ENCODE measurements at regions not wholly inside any gene's neighbourhood (a gene's known extent, or its start where the extent isn't known, plus 50 kb on each side); places are given as distances from the start of the nearest gene placed in this dataset.

DNA sequence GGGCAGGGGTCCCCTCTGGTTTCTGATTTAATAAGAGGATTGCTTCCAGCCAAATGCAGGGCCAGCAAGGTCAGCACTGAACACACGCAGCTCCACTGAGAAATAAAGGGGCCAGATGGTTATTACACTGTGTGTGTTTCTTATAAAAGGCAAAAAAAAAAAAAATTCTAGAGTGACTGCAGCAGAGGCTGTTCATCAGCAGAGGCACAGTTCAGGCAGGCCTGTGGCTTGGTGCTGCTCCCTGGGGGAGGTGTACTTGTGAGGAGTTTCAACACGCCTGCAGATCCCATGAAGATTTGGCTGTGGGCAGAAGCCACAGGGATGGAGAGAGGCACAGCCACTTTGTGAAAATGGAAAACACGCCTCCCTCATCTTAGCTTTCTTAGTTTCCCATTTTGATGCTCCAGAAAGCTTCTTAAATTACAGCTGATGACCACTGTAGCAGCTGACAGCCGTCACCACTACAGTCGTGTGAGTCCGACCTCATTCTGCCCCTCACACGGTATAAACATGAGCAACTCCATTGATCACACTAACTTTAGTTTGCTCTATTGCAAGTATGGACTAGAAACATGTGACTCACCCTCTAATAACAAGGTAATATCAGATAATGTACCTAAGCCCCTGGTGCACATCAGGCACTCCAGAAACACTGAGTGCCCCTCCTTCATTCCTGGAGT is 726.5 kb upstream of the RAB6C start:
- no peak for DNase-seq (ENCODE audit: low read depth)

DNA sequence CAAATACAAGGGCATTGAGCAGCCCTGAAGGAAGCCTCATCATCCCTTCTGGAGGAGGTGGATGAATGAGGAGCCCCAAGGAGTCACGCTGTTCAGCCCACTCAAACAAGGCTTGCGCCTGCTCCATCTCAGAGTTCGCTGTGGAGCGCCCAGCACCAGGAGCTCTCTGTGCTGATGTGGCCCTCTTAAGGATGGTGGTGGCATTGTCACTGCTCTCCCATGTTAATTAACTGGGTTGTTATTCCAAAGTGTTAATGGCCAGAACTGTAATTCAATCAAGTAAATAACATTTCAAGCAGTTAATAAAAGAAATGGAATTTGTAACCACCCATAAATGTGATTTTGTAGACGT is 726.0 kb upstream of the RAB6C start:
- DNase-seq (ENCODE audit: low read depth): no peak

DNA sequence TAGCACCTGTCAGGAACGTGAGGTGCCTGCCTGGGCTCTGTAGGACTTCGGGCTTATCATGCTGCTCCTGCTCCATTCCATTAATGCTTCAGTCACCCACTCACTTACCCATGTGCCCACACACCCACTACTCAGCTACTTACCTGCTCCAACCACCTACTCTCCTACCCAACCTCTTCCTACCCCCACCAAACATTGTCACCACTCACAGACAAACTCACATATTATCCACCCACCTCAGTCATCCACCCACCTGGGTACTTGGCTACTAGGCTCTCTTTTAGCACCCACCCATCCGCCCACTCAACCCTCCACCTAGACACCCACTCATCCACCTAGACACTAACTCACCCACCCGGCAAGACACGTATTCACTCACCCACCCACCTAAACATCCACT is 724.7 kb upstream of the RAB6C start:
- no peak for DNase-seq (ENCODE audit: low read depth)

DNA sequence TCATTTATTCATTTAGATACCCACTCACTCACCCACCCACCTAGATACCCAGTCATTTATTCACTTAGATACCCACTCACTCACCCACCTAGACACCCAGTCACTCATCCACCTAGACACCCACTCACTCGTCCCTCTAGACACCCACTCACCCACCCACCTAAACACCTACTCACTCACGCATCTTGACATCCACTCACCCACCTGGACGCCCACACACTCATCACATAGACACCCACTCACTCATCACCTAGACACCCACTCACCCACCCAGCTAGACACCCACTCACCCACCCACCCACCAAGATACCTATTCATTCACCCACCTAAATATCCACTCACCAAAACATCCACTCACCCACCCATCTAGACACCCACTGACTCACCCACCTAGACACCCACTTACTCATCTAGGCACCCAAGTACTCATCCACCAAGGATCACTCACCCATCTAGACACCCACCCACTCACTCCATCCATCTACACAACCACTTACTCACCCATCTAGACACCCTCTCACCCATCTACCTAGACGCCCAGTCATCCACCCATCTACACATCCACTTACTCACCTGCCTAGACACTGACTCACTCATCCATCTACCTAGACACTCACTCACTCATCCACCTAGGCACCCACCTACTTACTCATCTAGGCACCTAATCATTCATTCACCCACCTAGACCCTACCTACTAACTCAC is 723.7 kb upstream of the RAB6C start:
- no peak for DNase-seq (ENCODE audit: low read depth)

DNA sequence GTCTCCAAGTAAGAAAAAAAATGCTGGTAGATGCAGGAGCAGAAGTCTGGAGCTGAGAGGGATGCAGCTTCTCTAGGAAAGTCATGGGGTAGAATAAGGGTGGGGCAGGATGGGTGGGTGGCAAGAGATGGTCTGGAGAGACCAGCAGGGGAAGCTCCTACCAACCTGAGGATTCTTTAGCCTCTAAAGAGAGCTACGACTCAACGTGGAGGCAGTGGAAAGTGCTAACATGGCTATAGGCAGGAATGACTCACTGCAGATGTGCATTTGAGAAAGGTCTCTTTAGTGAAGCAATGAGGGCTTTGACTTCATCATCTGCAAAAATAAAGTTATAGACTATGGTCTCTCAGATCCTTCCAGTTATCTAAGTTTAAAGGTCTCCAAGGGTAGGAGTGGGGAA is 722.8 kb upstream of the RAB6C start:
- no peak for DNase-seq (ENCODE audit: low read depth)

DNA sequence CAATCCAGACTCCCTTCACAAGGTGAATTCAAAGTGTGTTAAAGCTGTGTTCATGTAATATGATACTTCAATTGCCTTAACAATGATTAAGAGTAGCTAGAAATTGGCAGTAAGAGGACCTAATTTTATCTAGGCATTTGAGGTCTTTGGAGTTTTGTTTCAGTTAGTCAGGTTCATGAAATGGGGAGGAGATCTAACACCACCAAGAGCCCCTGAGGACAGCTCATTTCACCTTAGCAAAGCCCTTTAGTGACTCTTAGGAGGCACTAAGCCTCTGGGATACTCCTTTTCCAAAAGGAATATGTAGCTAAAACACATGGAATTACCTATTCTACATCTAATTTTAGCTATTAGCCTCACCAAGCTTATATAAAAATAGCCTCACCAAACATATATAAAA is 716.5 kb upstream of the RAB6C start:
- DNase-seq (ENCODE audit: low read depth): no peak

DNA sequence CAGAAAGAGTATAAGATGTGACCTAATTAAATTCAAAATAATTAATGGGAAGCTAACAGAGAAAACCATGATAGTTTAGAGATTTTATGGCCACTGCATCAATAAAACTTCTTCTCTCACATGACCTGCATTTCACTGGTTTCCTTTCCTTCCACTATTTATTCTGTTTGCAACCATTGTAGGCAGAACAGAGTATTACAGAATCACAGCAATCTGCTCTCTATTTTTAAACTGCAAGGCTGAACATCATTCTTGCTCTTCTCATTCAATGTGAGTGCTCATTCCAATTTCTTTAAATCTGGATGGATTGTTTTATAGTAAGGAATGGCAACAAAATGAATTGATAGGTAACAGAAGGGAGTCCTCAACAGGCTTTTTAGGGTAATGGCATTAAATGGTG is 715.5 kb upstream of the RAB6C start:
- DNase-seq (ENCODE audit: low read depth): no peak

DNA sequence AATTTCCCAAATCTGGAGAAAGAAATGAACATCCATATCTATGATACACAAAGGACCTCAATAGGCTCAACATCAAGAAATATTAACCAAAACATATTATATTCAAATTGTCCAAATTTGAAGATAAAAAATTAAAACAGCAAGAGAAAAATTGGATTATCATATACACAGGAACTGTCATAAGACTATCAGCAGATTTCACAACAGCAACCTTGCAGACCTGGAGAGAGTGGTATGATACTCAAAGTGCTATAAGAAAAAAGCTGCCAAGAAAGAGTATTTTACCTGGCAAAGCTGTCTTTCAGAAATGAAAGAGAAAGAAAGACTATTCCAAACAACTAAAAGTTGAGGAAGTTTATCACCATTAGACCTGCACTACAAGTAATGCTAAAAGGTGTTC is 711.9 kb upstream of the RAB6C start:
- no peak for DNase-seq (ENCODE audit: low read depth)

DNA sequence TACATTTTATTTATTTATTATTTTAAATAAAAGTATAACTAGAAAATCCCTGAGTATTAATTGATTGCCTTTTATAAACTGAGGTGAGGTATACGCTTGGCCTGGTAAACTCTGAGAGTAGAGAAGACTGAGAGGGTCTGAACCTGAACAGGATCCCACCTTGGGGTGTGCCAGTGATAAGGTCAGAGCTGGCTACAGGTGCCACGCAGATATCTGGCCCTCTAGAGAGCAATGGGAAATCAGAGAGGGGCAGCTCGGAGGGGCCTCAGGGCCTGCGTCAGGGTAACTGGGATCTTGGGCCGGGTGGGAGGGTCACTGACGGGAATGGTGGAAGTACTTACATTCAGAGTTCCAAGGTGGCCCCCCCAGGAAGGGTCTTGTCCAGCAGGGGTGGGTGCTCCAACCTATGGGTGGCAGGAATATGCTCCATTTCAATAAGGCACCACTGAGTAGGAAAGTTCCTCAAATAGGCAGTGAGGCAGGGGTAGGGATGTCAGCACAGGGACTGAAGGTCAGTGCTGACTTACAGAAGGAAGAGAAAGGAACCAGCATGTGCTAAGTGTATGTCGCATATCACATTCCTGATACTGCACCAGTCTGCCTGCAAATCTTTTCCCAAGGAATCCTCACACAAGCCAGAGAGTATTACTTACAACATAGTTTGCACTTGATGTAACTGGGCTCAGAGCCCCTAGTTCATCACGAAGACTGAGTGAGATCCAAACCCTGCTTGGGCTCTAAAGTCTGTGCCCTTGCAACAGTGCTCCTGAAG is 706.0 kb upstream of the RAB6C start:
- no peak for DNase-seq (ENCODE audit: low read depth)

DNA sequence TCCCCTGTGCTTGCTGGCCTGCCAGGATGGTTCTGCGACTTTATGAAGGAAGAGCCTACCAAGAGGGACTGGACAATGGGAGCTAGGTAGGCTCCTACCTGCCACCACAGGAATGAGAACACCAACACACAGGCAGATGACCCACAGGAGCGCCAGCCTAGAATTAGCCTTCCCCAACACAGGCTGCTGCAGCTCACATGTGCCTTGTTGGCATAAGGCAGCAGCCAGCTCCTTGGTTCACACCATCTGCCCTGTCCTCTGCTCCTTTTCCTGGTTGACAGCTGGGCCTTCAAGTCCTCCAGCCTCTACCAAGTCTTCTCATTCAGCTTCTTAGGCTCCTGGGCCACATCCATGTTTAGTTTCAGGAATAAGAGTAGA is 705.4 kb upstream of the RAB6C start:
- no peak for DNase-seq (ENCODE audit: low read depth)

DNA sequence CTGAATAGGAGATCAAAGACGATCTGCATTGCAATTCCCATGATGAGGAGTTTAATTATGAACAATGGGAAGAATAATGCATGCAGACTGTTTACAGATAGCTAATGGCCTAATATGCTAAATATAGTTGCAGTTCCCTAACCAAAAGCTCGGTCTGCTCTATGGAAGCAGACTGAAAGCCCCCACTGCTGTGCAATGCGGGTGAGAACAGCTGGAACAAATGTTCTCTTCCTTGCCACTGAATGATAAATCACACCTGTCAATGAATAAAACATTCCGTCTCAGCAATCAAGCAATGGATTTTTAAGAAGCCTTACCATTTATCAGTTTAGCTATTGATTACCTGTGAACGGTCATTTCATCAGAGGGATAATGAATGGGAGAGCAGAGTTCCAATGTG is 704.5 kb upstream of the RAB6C start:
- no peak for DNase-seq (ENCODE audit: low read depth)

DNA sequence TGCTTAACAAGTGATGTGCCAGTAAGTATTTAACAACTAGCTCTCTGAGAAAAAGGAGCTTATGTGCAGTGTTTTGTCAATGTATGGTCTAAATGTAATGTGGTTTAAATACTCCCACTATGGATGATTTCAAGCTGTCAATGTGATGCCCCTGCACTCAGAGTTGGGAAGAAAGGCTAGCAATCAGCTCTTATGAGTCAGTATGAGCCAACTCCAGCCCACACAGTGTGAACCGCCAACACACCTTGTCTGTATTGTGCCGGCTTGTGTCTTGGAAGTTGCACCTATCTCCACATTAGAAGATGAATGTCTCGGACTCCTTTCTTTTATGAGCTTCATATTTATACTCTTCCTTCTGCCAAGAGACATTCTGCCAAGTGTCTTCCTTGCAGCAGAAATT is 703.8 kb upstream of the RAB6C start:
- DNase-seq (ENCODE audit: low read depth): no peak

DNA sequence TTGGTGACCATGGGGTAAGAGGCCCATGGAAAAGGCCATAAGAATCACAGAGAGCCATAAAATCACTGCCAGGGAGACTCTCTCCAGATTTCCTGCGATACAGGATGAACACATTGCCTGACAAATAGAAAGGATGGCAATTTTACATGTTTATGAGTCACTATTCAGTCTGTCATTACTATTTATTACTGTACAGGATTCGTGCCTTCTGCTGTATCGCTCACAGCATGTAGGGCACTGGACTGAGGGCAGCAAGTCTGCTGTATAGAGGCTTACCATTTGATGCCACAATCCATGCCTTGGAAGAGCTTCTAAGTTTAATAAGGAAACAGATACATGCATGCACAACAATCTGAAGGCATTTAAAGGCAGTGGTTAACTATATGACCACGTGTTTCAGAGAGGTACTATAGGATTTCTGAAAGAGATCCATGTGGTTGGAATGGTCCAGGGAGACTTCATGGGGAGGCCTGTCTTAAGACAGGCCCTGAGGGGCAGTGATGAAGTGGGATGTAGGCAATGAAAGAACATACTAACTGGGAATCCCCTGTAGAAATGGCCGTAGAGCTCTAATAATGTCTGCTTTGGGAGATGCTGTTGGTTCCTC is 702.4 kb upstream of the RAB6C start:
- no peak for DNase-seq (ENCODE audit: low read depth)

DNA sequence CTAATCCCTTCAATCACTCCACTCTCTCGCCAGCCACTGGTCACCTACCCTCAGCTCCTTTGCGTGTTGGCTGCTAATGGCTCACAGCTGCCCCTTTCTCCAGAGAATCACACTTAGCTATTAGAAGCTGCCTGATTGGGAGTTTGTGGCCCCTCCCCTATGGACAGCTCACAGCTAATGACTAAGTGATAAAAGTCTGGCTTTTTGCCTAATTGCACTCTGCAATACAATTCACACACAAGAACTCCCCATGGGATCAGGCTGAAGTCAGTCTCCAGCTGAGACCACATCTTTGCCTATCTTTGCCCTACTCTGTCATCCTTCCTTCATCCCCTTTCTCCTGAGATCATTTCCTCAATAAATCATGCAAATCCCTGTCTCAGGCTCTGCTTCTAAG is 701.9 kb upstream of the RAB6C start:
- DNase-seq (ENCODE audit: low read depth): no peak

DNA sequence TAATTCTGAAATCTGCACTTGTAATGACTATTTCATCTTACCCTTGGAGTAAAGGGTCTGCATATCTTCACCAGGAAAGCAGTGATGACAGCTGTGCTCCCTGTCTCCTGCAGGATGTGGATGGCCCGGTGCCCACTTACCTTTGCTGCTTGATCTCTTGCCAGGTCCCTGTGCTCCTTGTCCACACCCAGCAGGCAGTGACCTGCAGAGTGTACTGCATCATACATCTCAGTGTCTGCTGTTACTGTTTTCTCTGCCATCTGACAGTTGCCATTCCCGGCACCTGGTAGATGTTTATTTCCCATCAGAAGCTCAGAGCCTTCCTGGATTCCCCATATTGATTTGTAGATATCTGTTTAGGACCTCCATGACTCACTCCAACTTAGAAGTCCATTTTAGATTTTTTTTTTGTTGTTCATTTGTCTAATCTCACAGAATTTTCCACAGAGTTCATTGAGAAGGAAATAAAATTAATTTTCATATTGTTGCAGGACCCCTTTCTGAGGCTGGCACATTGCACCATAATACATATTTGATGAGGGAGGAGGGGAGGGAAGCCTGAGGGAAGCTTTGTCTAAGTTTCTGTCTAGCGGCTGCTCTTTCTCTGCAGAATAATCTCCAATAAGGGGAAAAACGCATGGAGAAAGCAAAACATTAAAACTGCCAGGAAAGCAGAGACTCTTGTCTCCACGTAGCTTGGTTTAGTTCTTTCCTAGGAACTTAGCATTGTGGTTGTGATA is 697.5 kb upstream of the RAB6C start:
- DNase-seq (ENCODE audit: low read depth): no peak

DNA sequence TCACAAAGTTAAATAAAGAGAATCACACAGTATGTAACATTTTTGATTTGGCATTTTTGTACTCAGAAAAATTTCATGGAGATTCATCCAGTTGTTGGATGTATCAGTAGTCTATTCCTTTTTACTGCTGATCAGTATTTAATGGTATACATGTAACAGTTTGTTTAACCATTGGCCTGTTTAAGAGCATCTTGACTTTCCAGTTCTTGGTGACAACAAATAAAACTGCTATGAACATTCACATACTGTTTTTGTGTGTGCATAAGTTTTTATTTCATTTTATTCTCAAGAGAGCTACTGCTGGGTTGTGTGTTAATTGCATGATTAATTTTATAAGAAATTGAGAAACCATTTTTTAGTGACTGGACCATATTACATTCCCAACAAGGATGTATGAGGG is 694.5 kb upstream of the RAB6C start:
- no peak for DNase-seq (ENCODE audit: low read depth)

DNA sequence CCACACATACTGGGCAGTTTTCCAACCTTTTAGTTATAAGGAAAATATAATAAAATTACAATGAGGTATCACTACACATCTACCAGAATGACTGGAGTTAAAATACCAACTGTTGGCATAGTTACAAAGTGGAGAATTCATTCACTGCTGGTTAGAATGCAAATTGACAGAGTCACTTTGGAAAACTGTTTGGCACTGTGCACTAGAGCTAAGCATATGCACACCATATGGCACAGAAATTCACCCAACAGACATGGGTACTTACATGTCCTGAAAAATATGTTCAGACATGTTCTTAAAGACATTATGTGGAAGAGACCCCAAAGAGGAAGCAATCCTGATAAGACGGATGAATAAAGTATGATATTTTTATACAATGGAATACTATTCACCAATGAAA is 686.1 kb upstream of the RAB6C start:
- no peak for DNase-seq (ENCODE audit: low read depth)

DNA sequence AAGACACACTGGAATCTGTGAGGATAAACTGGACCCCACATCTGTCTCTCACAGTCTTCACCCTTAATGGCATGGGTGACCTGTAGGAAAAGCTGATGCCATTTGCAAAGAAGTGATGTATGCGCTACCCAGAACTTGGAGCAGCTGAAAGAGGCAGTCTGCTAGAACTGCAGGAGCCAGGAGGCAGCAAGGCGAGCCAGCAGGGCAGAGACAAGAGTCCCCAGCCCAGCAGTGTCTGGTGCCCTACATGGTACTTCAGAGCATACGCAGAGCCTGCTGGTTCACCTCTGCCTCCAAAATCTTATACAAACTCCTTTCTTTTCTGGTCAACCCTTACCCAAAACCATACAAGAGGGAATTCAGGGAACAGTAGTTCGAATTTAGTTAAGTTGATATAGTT is 683.1 kb upstream of the RAB6C start:
- DNase-seq (ENCODE audit: low read depth): no peak

DNA sequence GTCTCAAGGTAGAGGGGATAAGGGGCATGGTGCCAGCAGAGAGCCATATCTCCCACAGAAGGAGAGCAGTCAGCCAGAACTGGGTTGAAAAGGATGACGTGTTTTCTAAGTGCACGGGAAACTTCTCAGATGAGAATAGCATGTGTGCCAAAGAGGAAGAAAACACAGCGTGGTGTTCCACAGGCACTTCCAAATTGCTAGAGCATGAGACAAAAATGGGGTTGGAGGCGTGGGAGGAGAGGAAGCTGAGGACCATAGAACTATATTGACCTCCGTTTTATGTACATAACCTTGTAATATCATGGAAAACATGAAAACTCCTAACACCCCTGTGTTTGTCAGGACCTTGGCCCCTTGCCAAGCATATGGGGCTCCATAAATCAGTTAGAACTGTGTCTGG is 682.7 kb upstream of the RAB6C start:
- DNase-seq (ENCODE audit: low read depth): no peak

DNA sequence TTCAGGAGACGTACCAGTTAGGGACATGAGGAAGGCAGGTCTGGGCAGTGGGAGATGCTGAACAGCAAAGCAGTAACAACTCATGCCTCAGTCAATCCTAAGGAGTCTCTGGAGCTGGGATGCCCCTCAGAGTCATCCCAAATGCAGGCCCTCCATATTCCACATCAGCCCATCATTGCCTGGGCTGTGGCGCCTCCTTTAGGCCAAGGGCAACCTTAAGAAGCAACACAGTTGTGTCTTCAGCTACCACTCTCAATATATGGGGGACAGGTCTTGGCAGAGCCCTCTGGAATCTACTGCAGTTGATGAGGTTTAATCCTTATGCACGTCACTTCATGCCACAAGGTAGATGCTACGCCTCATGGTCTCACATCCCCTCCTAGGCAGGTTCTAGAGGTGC is 682.0 kb upstream of the RAB6C start:
- no peak for DNase-seq (ENCODE audit: low read depth)

DNA sequence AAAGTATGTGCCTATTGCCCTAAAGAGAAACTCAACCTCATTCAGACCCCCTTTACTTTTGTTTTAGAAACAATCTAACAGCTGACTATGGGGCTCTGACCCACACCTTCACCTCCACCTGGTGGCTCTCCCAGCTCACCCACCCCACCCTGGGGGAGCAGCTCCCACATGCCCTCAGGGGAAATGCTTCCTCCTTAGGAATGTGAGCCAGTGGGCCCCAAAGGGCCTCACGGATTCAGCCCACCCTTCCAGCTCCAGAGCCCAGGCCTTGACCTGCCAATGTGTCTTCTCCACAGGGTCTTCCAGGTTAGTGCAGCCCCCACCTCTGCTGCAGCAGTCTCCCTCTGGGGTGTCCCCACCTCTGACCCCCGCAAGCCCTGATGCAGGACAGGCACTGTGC is 680.1 kb upstream of the RAB6C start:
- DNase-seq (ENCODE audit: low read depth): no peak

DNA sequence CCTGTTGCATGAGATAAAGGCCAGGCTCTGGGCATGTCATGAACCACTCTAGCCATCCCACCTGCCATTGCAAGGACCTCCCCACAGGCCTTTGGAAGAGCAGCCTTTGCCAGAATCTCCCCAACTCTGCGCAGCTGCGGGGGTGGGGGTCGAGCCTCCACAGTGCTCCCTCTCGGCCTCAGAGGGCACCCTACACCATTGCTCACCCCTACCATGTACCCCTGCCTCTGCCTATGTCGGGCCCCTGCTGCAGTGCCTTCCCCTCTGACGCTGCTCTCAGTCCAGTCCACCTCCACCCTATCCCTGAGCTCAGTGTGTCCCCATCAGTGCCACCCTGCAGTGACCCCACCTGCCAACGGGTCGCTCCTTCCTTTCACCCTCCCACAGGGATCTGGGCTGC is 679.7 kb upstream of the RAB6C start:
- no peak for DNase-seq (ENCODE audit: low read depth)

DNA sequence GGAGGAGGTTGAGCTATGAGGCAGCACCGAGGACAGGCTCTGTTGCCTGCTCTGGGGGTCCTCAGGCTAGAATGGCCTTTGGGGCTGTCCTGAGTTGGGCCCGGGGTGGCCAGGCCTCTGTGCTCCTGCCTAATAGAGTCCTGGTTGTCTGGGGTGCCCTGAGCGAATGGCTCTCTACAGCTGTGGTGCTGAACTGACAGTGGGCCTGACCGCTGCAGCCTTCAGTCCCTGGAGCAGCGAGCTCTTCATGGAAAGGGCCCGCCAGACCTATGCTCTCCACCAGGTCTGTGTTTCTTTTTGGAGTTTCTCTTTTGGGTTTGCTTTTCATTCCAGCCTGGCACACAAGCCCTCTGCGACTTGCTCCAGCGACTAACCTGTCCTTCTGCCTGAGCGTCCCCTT is 679.0 kb upstream of the RAB6C start:
- no peak for DNase-seq (ENCODE audit: low read depth)
